GM23248 (cell line): ENCODE measurements at regions not wholly inside any gene's neighbourhood (a gene's known extent, or its start where the extent isn't known, plus 50 kb on each side); places are given as distances from the start of the nearest gene placed in this dataset.

Experiments
- EZH2 ChIP-seq: fragments of 200-600 bp; sonication (generic); IDR thresholded peaks from 2 replicates; pipeline ENCODE4 v1.6.1; 2018; ENCODE audit warnings: antibody characterized with exemption, mild to moderate bottlenecking; ENCODE audit not compliant: insufficient read depth, poor library complexity, severe bottlenecking
- EZH2phosphoT487 ChIP-seq: fragments of 200-600 bp; sonication (generic); IDR thresholded peaks from 2 replicates; pipeline ENCODE4 v1.6.1; 2018; ENCODE audit warnings: antibody characterized with exemption, moderate library complexity, mild to moderate bottlenecking, low read depth; ENCODE audit not compliant: insufficient read depth

DNA sequence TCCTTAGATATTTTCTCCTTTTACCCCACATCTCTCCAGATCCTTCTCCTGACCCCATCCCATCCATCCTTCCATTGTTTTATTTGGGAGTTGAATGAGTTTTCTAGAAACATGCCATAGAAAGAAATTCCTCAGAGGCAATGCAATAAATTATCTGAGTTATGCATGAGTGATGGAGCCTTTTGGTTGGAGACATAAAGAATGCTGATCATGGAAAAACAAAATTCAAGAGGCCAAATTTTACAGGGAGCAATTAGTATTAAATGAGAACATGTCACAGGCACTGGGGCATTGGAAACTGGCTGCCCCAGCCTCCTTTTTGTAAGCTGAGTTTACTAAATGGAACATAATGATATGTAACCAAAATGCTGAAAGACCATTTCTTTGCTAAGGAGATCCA is 74.2 kb upstream of the LCLAT1 start:
- no peak for TF ChIP-seq EZH2
- TF ChIP-seq EZH2phosphoT487, result no peak
